ENCODE measurements at regions not wholly inside any gene's neighbourhood (a gene's known extent, or its start where the extent isn't known, plus 50 kb on each side); places are given as distances from the start of the nearest gene placed in this dataset.

DNA sequence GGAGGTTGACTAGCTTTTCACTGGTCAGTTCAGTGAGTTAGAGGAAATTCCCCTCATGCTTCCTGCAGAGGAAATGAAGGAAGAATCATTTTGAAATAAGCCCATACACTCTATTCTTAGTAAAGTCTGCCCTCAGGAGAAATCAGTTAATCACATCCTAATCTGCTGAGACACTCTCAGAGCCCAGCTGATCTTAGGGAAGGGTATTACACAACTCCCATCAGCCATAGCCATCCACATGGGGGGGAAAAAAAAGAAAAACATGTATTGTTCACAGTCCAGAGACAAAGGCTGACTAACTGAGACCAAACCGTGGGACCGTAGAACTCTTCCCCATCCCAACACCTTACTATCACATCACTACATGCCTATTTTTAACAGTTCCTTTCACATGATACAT, 722.3 kb downstream of the CDH8 start:
- in situ Hi-C loops (cut with HindIII; ENCODE audit: low pct_unique_long_range_greater_than_20kb, low sequenced_read_pairs), result no loop called here
- DNase-seq (ENCODE audit: low read depth, low spot score) (no peak), ATAC-seq (no peak)
- Histone ChIP-seq H3K9me3 (ENCODE audit: control insufficient read depth, insufficient read depth, low read depth, low read length) (no peaks in the 10 kb centered on the region), H3K36me3 (ENCODE audit: control insufficient read depth, insufficient read depth, low read length) (no peaks in the 10 kb centered on the region), H3K4me3 (ENCODE audit: low read depth in 2 of 2, low read length in 2 of 2) (no peak overlapping the region), H3K27me3 (ENCODE audit: control insufficient read depth, insufficient read depth, low read length) (no peaks in the 10 kb centered on the region), H3K27ac (ENCODE audit: low read length) (no peak overlapping the region), H3K4me1 (ENCODE audit: control insufficient read depth, insufficient read depth, low read length) (no peaks in the 10 kb centered on the region)
- intact Hi-C loops (cut with micrococcal nuclease; ENCODE audit: unreplicated experiment), result no loop called here
- BruUV-seq (replicated peaks), result no TSS peak
- ChIA-PET CTCF (no interaction called here), POLR2A (no interaction called here)
- TF ChIP-seq, protein P1, sequence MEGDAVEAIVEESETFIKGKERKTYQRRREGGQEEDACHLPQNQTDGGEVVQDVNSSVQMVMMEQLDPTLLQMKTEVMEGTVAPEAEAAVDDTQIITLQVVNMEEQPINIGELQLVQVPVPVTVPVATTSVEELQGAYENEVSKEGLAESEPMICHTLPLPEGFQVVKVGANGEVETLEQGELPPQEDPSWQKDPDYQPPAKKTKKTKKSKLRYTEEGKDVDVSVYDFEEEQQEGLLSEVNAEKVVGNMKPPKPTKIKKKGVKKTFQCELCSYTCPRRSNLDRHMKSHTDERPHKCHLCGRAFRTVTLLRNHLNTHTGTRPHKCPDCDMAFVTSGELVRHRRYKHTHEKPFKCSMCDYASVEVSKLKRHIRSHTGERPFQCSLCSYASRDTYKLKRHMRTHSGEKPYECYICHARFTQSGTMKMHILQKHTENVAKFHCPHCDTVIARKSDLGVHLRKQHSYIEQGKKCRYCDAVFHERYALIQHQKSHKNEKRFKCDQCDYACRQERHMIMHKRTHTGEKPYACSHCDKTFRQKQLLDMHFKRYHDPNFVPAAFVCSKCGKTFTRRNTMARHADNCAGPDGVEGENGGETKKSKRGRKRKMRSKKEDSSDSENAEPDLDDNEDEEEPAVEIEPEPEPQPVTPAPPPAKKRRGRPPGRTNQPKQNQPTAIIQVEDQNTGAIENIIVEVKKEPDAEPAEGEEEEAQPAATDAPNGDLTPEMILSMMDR (IDR thresholded peaks at IDR 0.05), result no peak
- TF ChIP-seq POLR2AphosphoS5 (IDR thresholded peaks at IDR 0.05; ENCODE audit: low read depth, low read length), result no peak
- no peak for TF ChIP-seq TCF7L2 (IDR thresholded peaks at IDR 0.05; ENCODE audit: low read depth, low read length)
- TF ChIP-seq, protein P2, sequence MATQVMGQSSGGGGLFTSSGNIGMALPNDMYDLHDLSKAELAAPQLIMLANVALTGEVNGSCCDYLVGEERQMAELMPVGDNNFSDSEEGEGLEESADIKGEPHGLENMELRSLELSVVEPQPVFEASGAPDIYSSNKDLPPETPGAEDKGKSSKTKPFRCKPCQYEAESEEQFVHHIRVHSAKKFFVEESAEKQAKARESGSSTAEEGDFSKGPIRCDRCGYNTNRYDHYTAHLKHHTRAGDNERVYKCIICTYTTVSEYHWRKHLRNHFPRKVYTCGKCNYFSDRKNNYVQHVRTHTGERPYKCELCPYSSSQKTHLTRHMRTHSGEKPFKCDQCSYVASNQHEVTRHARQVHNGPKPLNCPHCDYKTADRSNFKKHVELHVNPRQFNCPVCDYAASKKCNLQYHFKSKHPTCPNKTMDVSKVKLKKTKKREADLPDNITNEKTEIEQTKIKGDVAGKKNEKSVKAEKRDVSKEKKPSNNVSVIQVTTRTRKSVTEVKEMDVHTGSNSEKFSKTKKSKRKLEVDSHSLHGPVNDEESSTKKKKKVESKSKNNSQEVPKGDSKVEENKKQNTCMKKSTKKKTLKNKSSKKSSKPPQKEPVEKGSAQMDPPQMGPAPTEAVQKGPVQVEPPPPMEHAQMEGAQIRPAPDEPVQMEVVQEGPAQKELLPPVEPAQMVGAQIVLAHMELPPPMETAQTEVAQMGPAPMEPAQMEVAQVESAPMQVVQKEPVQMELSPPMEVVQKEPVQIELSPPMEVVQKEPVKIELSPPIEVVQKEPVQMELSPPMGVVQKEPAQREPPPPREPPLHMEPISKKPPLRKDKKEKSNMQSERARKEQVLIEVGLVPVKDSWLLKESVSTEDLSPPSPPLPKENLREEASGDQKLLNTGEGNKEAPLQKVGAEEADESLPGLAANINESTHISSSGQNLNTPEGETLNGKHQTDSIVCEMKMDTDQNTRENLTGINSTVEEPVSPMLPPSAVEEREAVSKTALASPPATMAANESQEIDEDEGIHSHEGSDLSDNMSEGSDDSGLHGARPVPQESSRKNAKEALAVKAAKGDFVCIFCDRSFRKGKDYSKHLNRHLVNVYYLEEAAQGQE (IDR thresholded peaks at IDR 0.05; ENCODE audit: insufficient read depth in 1 of 2, low read depth in 2 of 2, low read length in 1 of 2), result no peak
- no peak for TF ChIP-seq SIN3A (IDR thresholded peaks at IDR 0.05; ENCODE audit: borderline replicate concordance, insufficient read depth, low read depth, low read length)

DNA sequence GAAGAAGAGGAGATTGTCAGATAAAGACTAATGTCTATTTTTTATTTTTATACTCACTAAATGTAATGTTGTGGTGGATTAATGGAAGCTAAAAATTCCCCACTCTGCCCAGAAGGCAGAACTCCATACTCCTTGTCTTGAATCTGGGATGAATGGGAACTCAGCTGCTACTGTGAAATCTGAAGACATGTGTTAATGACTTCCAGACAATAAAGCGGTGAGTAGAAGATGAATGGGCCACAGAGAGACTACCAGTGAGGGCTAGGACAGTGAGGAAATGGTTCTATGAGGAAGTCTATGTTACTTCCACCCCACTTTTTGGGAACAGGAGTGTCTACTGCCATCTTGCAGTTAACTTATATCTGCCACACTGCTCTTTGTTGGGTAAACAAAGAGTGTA, 726.9 kb downstream of the CDH8 start:
- H3K4me1 ChIP-seq (ENCODE audit: control insufficient read depth, insufficient read depth, low read length), result no peaks in the 10 kb centered on the region
- no peaks in the 10 kb centered on the region for H3K36me3 ChIP-seq (ENCODE audit: control insufficient read depth, insufficient read depth, low read length)
- H3K27ac ChIP-seq (ENCODE audit: low read length), result no peak overlapping the region
- ATAC-seq (no peak), DNase-seq (ENCODE audit: low read depth, low spot score) (no peak)
- no peaks in the 10 kb centered on the region for H3K27me3 ChIP-seq (ENCODE audit: control insufficient read depth, insufficient read depth, low read length)
- intact Hi-C loops (cut with micrococcal nuclease; ENCODE audit: unreplicated experiment), result no loop called here
- CTCF ChIA-PET, result interaction anchor here (0.6 kb wide), 1 partner anchor 9 kb away, joined by 3 read pairs; no protein-coding TSS in a partner anchor
- no peak overlapping the region for H3K4me3 ChIP-seq (ENCODE audit: low read depth in 2 of 2, low read length in 2 of 2)
- BruUV-seq (replicated peaks), result no TSS peak
- no peaks in the 10 kb centered on the region for H3K9me3 ChIP-seq (ENCODE audit: control insufficient read depth, insufficient read depth, low read depth, low read length)
- in situ Hi-C loops (cut with HindIII; ENCODE audit: low pct_unique_long_range_greater_than_20kb, low sequenced_read_pairs), result no loop called here
- POLR2A ChIA-PET, result no interaction called here
- TF ChIP-seq, protein P2 (IDR thresholded peaks at IDR 0.05; ENCODE audit: insufficient read depth in 1 of 2, low read depth in 2 of 2, low read length in 1 of 2), result no peak
- TF ChIP-seq POLR2AphosphoS5 (IDR thresholded peaks at IDR 0.05; ENCODE audit: low read depth, low read length) (no peak), TCF7L2 (IDR thresholded peaks at IDR 0.05; ENCODE audit: low read depth, low read length) (no peak), SIN3A (IDR thresholded peaks at IDR 0.05; ENCODE audit: borderline replicate concordance, insufficient read depth, low read depth, low read length) (no peak)
- TF ChIP-seq, protein P1 (IDR thresholded peaks at IDR 0.05), result no peak

Data from Panc1 (cell line).